ENCODE measurements at regions not wholly inside any gene's neighbourhood (a gene's known extent, or its start where the extent isn't known, plus 50 kb on each side); places are given as distances from the start of the nearest gene placed in this dataset.
"Not testable (repeated sequence)": the region's sequence is repeated elsewhere in the genome, so short reads cannot be mapped to it uniquely, and the experiment has no call there.

GRCh38 chr15:62297522-62297921 is 132.4 kb upstream of the C2CD4B start:
- H3K27ac Mint-ChIP-seq, result no peak overlapping the region
- H3K36me3 Mint-ChIP-seq, result peaks cover 0 to 5% of the 10 kb centered on the region in 2 donors
- DNase-seq (ENCODE audit: low spot score in 2 of 2) (no peak), ATAC-seq (no peak)
- H3K9me3 Mint-ChIP-seq, result peaks cover 0 to 7% of the 10 kb centered on the region in 2 donors

- H3K27ac Mint-ChIP-seq, result no peak overlapping the region
- peaks cover 0 to 4% of the 10 kb centered on the region in 2 donors for H3K9me3 Mint-ChIP-seq
- peaks cover 0 to under 1% of the 10 kb centered on the region in 2 donors for H3K36me3 Mint-ChIP-seq
- ATAC-seq (no peak), DNase-seq (ENCODE audit: low spot score in 2 of 2) (no peak)
Observed at GRCh38 chr15:62297933-62298332, 132.8 kb upstream of the C2CD4B start.

- ATAC-seq (no peak), DNase-seq (ENCODE audit: low spot score in 2 of 2) (no peak)
- Mint-ChIP-seq H3K9me3 (peaks cover 0 to 4% of the 10 kb centered on the region in 2 donors), H3K27ac (no peak overlapping the region), H3K36me3 (no peaks in the 10 kb centered on the region)
Observed at GRCh38 chr15:62298811-62299210, 133.7 kb upstream of the C2CD4B start.

GRCh38 chr15:62299541-62299940 is 134.5 kb upstream of the C2CD4B start:
- Mint-ChIP-seq H3K36me3 (no peaks in the 10 kb centered on the region), H3K9me3 (peaks cover 0 to 2% of the 10 kb centered on the region in 2 donors), H3K27ac (no peak overlapping the region)
- DNase-seq (ENCODE audit: low spot score in 2 of 2), result no peak
- no peak for ATAC-seq

- no peaks in the 10 kb centered on the region for H3K9me3 Mint-ChIP-seq
- ATAC-seq (no peak), DNase-seq (ENCODE audit: low spot score in 2 of 2) (no peak)
Observed at GRCh38 chr15:62301993-62302675, 137.0 kb upstream of the C2CD4B start.

GRCh38 chr15:62306851-62307504 is 141.9 kb upstream of the C2CD4B start:
- Mint-ChIP-seq H3K9me3 (no peaks in the 10 kb centered on the region), H3K36me3 (no peaks in the 10 kb centered on the region), H3K27ac (no peak overlapping the region)
- no peak for DNase-seq (ENCODE audit: low spot score in 2 of 2)
- ATAC-seq, result peak in 1 of 2 donors; percentile 34

More at GRCh38 chr15:62301993-62302675, 137.0 kb upstream of the C2CD4B start:
- Mint-ChIP-seq H3K36me3 (no peaks in the 10 kb centered on the region), H3K27ac (no peak overlapping the region)

- DNase-seq (ENCODE audit: low spot score in 2 of 2) (no peak), ATAC-seq (no peak)
- no peaks in the 10 kb centered on the region for H3K9me3 Mint-ChIP-seq
- H3K36me3 Mint-ChIP-seq, result no peaks in the 10 kb centered on the region
- no peak overlapping the region for H3K27ac Mint-ChIP-seq
Observed at GRCh38 chr15:62307551-62307950, 142.5 kb upstream of the C2CD4B start.

- DNase-seq (ENCODE audit: low spot score in 2 of 2) (no peak), ATAC-seq (no peak)
- H3K9me3 Mint-ChIP-seq, result no peaks in the 10 kb centered on the region
- H3K27ac Mint-ChIP-seq, result no peak overlapping the region
- no peaks in the 10 kb centered on the region for H3K36me3 Mint-ChIP-seq
Observed at GRCh38 chr15:62316413-62317060, 151.5 kb upstream of the C2CD4B start.

- Mint-ChIP-seq H3K36me3 (no peaks in the 10 kb centered on the region), H3K27ac (no peak overlapping the region), H3K9me3 (no peaks in the 10 kb centered on the region)
- ATAC-seq, result no peak
- no peak for DNase-seq (ENCODE audit: low spot score in 2 of 2)
Observed at GRCh38 chr15:62320259-62320658, 155.2 kb upstream of the C2CD4B start.

GRCh38 chr15:62323353-62323890 is 158.3 kb upstream of the C2CD4B start:
- H3K36me3 Mint-ChIP-seq, result no peaks in the 10 kb centered on the region
- no peaks in the 10 kb centered on the region for H3K9me3 Mint-ChIP-seq
- no peak for DNase-seq (ENCODE audit: low spot score in 2 of 2)
- ATAC-seq, result no peak
- H3K27ac Mint-ChIP-seq, result no peak overlapping the region

GRCh38 chr15:62324382-62324781 is 159.3 kb upstream of the C2CD4B start:
- no peak for DNase-seq (ENCODE audit: low spot score in 2 of 2)
- H3K27ac Mint-ChIP-seq, result no peak overlapping the region
- ATAC-seq, result no peak
- no peaks in the 10 kb centered on the region for H3K36me3 Mint-ChIP-seq
- H3K9me3 Mint-ChIP-seq, result no peaks in the 10 kb centered on the region

- ATAC-seq (no peak), DNase-seq (ENCODE audit: low spot score in 2 of 2) (no peak)
- no peak overlapping the region for H3K27ac Mint-ChIP-seq
- H3K36me3 Mint-ChIP-seq, result no peaks in the 10 kb centered on the region
- no peaks in the 10 kb centered on the region for H3K9me3 Mint-ChIP-seq
Observed at GRCh38 chr15:62325597-62325996, 160.5 kb upstream of the C2CD4B start.

GRCh38 chr15:62326460-62327011 is 161.5 kb upstream of the C2CD4B start:
- Mint-ChIP-seq H3K27ac (no peak overlapping the region), H3K9me3 (no peaks in the 10 kb centered on the region), H3K36me3 (no peaks in the 10 kb centered on the region)
- no peak for ATAC-seq
- no peak for DNase-seq (ENCODE audit: low spot score in 2 of 2)

- no peak for ATAC-seq
- no peaks in the 10 kb centered on the region for H3K9me3 Mint-ChIP-seq
Observed at GRCh38 chr15:62327406-62327805, 162.3 kb upstream of the C2CD4B start.

GRCh38 chr15:62332472-62332871 is 167.4 kb upstream of the C2CD4B start:
- not testable (repeated sequence) for H3K36me3 Mint-ChIP-seq; DNase-seq (ENCODE audit: low spot score in 2 of 2); H3K9me3 Mint-ChIP-seq; H3K27ac Mint-ChIP-seq; ATAC-seq

More at GRCh38 chr15:62327406-62327805, 162.3 kb upstream of the C2CD4B start:
- Mint-ChIP-seq H3K36me3 (no peaks in the 10 kb centered on the region), H3K27ac (no peak overlapping the region)
- DNase-seq (ENCODE audit: low spot score in 2 of 2), result no peak

GRCh38 chr15:62334536-62334935 is 169.5 kb upstream of the C2CD4B start:
- H3K27ac Mint-ChIP-seq, result no peak overlapping the region
- DNase-seq (ENCODE audit: low spot score in 2 of 2) (no peak), ATAC-seq (no peak)
- H3K36me3 Mint-ChIP-seq, result no peaks in the 10 kb centered on the region
- H3K9me3 Mint-ChIP-seq, result no peaks in the 10 kb centered on the region

- no peak for DNase-seq (ENCODE audit: low spot score in 2 of 2)
- ATAC-seq, result no peak
Observed at GRCh38 chr15:62337934-62338333, 172.8 kb upstream of the C2CD4B start.

More at GRCh38 chr15:62337934-62338333, 172.8 kb upstream of the C2CD4B start:
- no peaks in the 10 kb centered on the region for H3K36me3 Mint-ChIP-seq
- no peak overlapping the region for H3K27ac Mint-ChIP-seq
- H3K9me3 Mint-ChIP-seq, result no peaks in the 10 kb centered on the region
